GM19395 (cell line): ENCODE measurements at regions not wholly inside any gene's neighbourhood (a gene's known extent, or its start where the extent isn't known, plus 50 kb on each side); places are given as distances from the start of the nearest gene placed in this dataset.
"Not testable (repeated sequence)": the region's sequence is repeated elsewhere in the genome, so short reads cannot be mapped to it uniquely, and the experiment has no call there.

ENCODE experiments used
- ATAC-seq: cut with Tn5 transposase; IDR thresholded peaks from one replicate; pipeline ENCODE4 v1.9.1; 2021; ENCODE audit warnings: mild to moderate bottlenecking, moderate library complexity; ENCODE audit not compliant: unreplicated experiment

GRCh38 chr20:29878777-29879442, 1378.6 kb upstream of the DEFB115 start:
- peak; percentile 65 for ATAC-seq

- not testable (repeated sequence) for ATAC-seq
Observed at GRCh38 chr20:29881107-29881506, 1376.4 kb upstream of the DEFB115 start.

GRCh38 chr20:29883514-29884219, 1373.8 kb upstream of the DEFB115 start:
- ATAC-seq = not testable (repeated sequence)

DNA sequence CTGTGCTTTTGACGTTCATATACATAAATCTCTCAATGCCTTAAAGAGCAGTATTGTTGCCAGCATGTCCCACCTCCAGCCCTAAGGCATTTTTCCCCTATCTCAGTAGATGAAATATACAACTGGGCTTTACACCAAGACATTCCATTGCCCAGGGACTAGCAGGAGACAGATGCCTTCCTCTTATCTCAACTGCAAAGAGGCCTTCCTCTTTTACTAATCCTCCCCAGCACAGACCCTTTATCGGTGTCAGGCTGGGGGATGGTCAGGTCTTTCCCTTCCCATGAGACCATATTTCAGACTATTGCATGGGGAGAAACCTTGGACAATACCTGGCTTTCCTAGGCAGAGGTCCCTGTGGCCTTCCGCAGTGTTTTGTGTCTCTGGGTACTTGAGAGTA, 1373.1 kb upstream of the DEFB115 start:
- ATAC-seq = not testable (repeated sequence)

DNA sequence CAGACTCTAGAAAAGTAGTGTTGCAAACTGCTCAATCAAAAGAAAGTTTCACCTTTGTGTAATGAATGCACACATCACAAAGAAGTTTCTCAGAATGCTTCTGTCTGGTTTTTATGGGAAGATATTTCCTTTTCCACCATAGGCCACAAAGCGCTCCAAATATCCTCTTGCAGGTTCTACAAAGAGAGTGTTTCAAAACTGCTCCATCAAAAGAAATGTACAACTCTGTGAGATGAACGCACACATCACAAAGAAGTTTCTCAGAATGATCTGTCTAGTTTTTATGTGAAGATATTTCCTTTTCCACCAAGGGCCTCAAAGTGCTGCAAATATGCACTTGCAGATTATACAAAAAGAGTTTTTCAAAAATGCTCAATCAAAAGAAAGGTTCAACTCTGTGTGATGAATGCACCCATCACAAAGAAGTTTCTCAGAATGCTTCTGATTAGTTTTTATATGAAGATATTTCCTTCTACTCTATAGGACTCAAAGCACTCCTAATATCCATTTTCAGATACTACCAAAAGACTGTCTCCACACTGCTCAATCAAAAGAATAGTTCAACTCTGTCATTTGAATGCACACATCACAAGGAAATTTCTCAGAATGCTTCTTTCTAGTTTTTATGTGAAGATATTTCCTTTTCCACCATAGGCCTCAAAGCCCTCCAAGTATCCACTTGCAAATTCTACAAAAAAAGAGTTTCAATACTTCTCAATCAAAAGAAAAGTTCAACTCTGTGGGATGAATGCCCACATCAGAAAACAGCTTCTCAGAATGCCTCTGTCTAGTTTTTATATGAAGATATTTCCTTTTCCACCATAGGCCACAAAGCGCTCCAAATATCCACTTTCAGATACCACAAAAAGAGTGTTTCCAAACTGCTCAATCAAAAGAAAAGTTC, 1371.9 kb upstream of the DEFB115 start:
- not testable (repeated sequence) for ATAC-seq

- not testable (repeated sequence) for ATAC-seq
Observed at GRCh38 chr20:29891555-29891954, 1365.9 kb upstream of the DEFB115 start.
